GM19395 (cell line): ENCODE measurements at regions not wholly inside any gene's neighbourhood (a gene's known extent, or its start where the extent isn't known, plus 50 kb on each side); places are given as distances from the start of the nearest gene placed in this dataset.

Source experiments
- ATAC-seq: cut with Tn5 transposase; IDR thresholded peaks from one replicate; pipeline ENCODE4 v1.9.1; 2021; ENCODE audit warnings: mild to moderate bottlenecking, moderate library complexity; ENCODE audit not compliant: unreplicated experiment

DNA sequence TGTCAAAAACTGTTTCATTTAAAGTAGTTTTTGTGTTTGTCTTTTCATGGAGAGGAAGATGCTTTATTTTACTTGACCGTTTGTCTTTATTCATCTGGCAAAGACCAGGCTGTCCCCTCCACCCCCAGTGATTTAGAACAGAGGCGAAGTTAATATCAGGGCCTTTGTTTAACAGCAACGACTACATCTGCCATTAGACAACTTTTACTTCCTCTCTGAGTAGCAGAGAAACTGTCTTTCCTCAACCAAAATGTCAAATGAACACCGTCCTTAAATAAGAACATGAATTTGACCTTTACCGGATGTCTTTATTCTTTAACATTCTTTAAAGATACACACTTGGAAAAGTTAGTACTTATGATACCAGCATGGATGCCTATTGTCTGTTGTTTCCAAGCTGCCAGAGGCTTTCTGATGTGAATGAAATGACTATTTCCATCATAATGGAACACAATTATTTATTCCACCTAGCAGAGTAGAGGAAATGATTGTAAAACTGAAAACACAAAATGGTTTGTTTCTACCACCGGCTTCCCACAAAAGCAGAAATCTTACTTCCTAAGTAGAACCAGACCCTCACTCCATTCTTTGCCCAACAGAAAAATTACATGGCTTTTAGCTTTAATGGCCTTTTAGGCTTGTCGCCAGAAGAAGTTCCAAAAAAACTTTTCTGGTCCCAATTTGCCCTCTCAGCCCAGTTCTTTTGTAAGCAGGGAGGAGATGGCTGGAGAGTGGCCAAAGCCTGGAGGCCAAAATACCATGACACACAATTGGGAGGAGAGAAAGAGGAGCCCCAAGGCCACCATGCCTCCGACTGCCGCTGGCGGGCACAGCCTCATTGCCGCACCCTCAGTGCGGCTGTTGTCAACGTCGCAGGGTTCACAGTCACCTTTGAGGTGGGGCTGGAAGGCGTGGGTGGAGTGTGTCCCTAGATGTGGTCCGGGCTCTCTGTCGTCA is 168.5 kb downstream of the TEX36 start:
- no peak for ATAC-seq

- ATAC-seq, result no peak
Measured at GRCh38 chr10:125513429-125514182, 169.4 kb downstream of the TEX36 start.

DNA sequence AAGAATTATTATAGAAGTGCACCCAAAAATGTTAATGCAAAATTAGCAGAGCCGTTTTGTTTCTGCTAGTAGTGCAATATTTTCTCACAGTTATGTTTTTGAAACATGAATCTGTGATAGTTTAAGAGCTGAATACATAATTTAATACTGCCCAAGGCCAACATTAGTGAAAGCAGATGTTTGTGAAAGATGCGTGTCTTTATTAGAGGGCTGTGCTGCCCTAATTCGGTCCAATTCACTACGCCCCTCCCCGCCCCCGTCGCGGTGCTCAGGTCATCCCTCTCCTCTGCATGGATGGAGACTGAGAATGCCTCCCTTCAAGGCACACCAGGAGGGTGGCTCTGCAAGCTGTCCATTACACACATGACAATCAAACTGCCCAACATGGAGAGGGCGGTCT is 172.0 kb downstream of the TEX36 start:
- no peak for ATAC-seq

- no peak for ATAC-seq
Measured at GRCh38 chr10:125505648-125506047, 177.3 kb downstream of the TEX36 start.

DNA sequence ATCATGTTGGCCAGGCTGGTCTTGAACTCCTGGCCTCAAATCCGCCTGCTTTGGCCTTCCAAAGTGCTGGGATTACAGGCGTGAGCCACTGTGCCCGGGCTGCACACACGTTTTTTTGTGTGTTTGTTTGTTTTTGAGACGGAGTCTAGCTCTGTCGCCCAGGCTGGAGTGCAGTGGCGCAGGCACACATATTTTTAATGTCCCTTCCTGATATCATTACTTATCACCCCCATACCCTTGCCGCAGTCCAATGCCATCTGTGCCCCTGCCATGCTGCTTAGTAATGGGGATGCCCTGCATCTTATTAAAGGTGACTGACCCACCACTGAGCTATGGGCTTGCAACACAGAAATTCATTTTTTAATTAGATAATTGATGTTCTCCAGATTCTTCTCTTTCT is 180.7 kb downstream of the TEX36 start:
- ATAC-seq, result no peak

GRCh38 chr10:125495386-125495785 is 187.6 kb downstream of the TEX36 start:
- no peak for ATAC-seq

DNA sequence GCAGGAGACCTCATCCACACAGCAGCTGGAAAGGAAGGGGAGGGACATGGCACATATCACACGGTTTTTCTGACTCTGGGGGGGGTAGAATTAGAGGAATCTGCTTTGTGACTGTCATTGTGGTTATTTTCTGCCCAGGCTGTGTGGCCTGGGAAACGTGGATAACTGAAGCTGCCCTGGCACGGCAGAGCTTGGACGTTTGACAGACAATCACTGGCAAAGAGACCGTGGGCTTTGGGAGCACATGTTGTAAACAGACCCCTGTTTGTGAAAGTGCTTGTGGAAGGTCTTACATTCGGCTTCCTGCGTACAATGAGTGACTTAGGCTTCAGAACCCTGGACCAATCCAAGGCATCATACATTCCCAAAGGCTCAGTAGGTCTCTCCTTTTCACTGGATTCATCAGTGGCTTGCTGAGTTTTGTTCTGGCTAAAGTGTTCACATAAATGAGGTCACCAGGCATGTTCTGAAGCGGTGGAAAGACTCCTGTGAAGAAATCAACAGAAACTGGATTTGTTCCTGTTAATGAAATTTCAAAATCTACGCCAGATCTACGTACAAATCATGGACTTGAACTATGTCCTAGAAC is 188.2 kb downstream of the TEX36 start:
- no peak for ATAC-seq

DNA sequence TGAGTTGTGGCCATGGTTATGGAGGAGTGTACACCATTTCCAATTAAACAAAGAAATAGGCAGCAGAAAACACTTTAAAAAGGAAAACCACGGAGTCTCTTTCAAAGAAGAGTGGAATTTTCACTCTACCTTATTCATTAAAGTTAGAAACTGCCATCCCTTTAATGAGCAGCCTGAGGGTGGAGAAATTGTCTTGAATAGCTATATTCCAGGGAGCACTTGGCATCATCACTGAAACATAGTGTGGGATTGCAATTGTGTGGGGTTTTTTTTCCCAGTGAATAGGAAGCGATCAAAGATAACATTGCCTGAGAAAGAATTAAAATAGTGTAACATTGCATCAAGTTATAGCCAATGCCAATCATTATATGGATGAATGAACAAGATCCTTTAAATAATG is 191.6 kb downstream of the TEX36 start:
- no peak for ATAC-seq

GRCh38 chr10:125489731-125490130 is 193.2 kb downstream of the TEX36 start:
- ATAC-seq, result no peak

DNA sequence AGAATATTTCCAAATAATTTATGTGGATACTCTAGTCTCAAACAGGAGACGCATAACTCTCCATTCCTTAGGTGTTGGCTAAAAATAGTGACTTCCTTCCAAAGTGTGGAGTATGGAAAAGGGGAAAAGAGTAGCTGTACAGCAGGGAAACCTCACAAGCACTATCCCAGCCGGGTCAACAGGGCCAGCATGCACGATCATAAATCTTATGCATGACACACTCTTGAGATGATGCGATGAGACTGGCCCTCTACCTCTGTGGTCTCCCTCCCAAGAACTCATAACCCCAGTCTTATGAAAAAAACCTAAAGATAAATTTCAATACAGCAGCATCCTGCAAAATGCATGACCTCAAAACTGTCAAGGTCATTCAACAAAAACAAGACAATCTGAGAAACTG is 197.3 kb downstream of the TEX36 start:
- ATAC-seq, result no peak

DNA sequence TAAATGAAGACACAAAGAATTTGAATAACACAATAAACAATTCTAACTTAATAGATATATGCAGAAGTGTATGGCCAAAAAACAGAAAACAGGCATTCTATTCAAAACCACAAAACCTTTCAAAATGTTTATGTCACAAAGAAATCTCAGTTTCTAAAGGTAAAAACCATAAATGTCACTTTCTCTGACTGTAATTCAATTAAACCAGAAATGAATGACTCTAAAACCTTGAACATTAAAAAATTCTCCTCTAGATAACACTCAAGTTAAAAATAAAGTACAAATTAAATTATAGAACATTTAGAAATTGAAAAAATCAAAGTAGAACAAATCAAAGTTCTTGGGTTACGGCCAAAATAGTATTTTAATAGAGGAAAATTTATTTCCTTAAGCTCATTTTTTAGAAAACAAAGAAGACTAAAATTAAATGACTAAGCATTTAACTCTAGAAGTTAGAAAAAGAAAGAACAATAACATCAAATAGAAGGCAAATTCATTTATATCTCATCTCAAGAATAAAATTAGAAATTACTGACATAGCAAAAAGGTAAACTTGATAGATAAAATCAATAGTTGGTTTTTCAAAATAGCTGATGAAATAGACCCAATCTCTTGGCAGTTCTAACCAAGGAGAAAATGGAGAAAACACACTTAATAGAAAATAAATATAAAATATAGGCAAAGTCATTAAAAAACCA is 198.8 kb downstream of the TEX36 start:
- ATAC-seq, result no peak

GRCh38 chr10:125482637-125483036 is 200.3 kb downstream of the TEX36 start:
- ATAC-seq, result no peak

GRCh38 chr10:125482108-125482507 is 200.9 kb downstream of the TEX36 start:
- no peak for ATAC-seq

DNA sequence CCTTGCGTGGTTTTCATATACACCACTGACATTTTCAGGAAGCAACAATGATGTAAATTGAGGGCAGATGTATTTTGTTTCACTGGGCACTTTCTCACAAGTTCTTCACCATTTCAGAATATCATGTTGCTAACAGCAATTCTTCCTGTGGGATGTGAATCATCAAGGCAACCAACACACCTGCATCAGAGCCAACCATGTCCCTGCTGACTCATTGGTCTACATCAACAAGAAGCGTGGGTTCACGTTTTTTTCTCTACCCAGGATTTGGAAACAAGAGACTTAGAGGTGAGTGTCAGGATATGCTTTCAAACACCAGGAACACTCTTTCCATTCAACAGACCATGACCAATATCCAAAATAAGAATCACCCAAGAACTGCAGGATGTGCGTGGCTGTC is 203.9 kb downstream of the TEX36 start:
- no peak for ATAC-seq

GRCh38 chr10:125475815-125476214 is 207.1 kb downstream of the TEX36 start:
- ATAC-seq, result no peak

GRCh38 chr10:125473143-125473793 is 209.7 kb downstream of the TEX36 start:
- no peak for ATAC-seq

GRCh38 chr10:125472010-125472607 is 210.9 kb downstream of the TEX36 start:
- no peak for ATAC-seq

GRCh38 chr10:125468278-125468677 is 214.7 kb downstream of the TEX36 start:
- ATAC-seq, result no peak

- no peak for ATAC-seq
Measured at GRCh38 chr10:125466685-125467084, 216.3 kb downstream of the TEX36 start.

DNA sequence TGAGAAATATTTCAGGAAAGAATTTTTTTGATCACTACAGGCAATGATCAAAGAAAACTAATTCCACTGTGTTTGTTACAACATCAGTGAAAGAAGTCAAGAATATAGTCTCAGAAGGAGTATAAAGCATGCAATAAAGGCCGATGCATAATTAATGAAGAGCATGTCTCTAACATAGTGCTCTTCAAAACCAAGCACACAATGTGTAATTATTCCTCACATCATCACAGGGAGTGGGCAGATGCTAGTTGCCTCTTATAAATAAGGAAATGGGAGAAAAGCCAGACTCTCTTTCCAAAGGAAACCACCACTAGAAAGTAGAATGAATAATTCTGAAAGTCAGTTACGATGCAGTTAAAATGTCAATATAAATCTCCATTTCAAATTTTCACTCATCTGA is 220.1 kb downstream of the TEX36 start:
- no peak for ATAC-seq
